GM12865 (cell line): ENCODE measurements at regions not wholly inside any gene's neighbourhood (a gene's known extent, or its start where the extent isn't known, plus 50 kb on each side); places are given as distances from the start of the nearest gene placed in this dataset.

Experiments
- DNase-seq: peaks from one replicate; pipeline ENCODE4 v3.0.0; 2010; ENCODE audit warnings: low read depth
- H3K4me3 ChIP-seq: 2 replicates; pipeline ENCODE4 v1.5.1; 2011; ENCODE audit warnings: mild to moderate bottlenecking, low read depth, low read length, control low read depth
- TF ChIP-seq, protein P1 (sequence below): IDR thresholded peaks from 2 replicates; pipeline ENCODE4 v1.5.1; 2011; ENCODE audit warnings: low read length, control low read depth, low read depth, inconsistent platforms; ENCODE audit not compliant: insufficient read depth; ENCODE audit errors: missing control alignments

DNA sequence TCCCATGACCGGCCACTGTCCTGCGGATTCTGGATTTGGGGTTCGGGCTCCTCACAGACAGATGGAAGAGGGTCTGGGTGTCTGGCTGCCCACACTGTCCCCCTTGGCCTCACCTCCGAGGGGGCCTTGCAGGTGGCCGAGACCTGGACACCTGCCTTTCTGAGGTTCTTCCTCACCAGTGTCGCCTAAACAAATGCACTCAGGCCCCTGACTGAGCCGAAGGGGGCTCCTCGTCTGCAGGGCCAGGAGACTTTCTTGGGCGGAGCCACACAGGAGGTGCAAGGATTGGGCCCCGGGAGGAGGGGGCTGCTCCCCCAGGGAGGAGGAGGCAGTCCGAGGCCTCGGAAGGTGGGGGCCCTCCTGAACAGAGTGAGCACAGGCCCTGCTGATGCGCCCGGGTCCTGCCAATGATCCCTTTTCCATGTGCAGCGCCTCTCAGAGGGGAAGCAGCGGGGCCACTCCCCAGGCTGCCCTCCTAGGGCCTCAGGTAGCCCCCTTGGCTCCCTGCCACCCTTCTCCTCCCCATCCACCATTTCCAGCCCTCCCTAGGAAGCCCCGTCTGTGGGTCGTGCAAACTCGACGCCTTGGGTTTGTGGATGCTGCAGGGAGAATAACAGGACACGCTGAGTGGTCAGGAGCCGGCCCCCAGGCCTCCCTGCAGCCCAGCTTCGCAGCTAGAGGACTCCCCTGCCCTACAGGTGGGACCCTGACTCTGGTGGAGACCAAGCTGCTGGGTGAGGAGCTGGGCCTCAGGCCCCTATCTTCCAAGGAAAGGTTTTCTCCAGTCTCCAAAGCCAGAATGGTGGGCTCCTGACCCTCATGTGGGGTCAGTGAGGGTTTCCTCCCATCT lies 63.4 kb upstream of the ZNF469 start:
- no peak for DNase-seq
- TF ChIP-seq, protein P1, sequence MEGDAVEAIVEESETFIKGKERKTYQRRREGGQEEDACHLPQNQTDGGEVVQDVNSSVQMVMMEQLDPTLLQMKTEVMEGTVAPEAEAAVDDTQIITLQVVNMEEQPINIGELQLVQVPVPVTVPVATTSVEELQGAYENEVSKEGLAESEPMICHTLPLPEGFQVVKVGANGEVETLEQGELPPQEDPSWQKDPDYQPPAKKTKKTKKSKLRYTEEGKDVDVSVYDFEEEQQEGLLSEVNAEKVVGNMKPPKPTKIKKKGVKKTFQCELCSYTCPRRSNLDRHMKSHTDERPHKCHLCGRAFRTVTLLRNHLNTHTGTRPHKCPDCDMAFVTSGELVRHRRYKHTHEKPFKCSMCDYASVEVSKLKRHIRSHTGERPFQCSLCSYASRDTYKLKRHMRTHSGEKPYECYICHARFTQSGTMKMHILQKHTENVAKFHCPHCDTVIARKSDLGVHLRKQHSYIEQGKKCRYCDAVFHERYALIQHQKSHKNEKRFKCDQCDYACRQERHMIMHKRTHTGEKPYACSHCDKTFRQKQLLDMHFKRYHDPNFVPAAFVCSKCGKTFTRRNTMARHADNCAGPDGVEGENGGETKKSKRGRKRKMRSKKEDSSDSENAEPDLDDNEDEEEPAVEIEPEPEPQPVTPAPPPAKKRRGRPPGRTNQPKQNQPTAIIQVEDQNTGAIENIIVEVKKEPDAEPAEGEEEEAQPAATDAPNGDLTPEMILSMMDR = no peak
- H3K4me3 ChIP-seq = no peak overlapping the region

DNA sequence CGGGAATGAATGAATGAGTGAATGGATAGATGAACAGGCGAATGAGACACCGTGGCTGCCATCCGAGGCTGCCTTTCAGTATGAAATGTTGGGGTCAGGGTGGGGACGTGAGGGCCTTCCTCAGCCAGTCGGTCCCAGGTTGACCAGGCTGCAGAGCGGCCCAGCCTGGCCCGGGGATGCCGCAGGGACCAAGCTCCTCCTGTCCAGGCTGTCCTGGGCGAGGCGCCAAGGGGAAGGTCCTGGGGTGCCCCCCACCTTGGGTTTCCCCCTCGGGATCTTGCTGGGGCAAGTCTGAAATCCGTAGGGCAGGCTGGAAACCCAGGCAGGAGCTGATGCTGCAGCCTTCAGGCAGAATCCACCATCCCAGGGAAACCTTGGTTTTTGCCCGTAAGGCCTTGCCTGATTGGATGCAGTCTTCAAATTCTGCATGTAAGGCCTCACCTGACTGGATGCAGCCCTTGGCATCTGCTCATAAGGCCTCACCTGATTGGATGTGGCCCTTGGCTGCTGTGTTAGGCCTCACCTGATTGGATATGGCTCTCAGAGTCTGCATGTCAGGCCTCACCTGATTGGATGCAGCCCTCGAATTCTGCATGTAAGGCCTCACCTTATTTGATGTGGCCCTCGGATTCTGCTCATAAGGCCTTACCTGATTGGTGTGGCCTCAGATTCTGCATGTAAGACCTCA lies 61.7 kb upstream of the ZNF469 start:
- TF ChIP-seq, protein P1 = no peak
- no peak overlapping the region for H3K4me3 ChIP-seq
- DNase-seq = peak; percentile 24

DNA sequence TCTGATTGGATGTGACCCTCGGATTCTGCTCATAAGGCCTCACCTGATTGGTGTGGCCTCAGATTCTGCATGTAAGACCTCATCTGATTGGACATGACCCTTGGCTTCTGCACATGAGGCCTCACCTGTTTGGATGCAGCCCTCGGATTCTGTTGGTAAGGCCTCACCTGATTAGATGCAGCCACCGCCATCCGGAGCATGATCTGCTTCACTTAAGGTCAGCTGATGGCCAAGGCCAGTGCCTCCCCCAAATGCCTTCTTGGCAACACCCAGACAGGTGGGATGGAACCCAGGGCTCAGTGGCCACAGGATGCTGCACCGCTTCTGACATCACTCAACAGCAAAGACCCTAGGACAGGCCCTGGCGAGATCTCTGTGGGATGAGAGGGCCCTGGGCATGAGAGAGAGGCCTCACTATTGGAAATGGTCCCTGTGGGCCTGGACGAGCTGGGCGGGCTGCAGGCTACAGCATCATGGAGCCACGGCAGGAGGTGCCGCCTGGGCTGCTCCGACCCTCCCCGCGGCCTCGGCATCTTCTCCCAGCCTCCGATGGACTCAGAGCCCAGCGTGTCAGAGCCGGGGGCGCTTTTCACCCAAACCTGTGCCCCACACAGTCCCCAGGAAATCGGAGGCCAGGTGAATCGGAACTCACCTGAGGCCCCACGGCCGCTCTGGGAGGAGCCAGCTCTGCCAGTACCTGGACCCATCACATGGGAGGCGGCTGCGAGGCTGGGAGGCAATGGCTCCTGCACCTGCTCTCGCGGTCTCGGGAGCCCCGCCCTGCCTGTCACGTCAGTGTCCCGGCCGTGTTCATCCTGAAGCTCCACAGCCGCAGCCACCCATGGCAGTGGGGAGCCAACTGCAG lies 60.9 kb upstream of the ZNF469 start:
- DNase-seq = no peak
- H3K4me3 ChIP-seq = no peak overlapping the region
- TF ChIP-seq, protein P1 = no peak

DNA sequence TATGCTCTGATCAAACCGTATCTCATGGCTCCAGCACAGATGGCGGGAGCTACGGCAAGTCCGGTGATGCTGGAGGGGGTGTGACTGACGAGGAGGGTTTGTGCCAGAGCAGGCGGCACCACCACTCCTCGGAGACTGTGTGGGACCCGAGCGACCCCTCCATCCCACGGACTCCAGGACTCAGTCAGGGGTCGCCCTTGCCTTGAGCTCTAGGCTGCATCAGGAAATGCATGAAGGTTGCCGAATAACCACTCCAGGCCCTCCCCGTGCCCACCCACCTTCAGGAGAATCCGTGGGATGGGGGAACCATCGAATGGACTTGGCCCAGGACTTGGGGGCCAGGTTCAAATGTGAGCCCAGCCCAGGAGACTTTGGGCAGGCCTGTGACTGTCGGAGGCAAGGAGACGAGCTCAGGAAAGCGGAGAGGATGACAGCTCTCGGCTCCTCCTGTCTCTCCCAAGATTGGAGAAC lies 60.2 kb upstream of the ZNF469 start:
- H3K4me3 ChIP-seq = no peak overlapping the region
- TF ChIP-seq, protein P1 = no peak
- no peak for DNase-seq

DNA sequence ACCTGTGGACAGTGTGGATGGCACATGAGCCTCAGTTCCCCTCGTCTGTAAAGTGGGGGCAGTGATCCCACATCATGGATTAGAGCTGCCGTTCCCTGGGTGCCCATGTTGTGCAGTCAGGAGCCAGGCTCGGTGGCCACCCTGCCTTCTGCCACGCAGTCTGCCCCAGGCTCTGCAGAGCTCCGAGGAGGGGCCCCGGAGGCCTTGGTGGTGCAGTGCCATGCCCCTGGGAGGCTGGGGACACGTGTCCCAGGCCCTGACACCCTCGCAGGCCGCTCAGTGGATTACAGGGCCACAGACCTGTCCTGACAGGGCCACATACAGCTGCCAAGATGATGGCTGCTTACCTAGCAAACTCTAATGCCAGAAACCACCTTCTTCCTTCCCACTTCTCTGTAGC lies 59.7 kb upstream of the ZNF469 start:
- TF ChIP-seq, protein P1 = no peak
- no peak for DNase-seq

DNA sequence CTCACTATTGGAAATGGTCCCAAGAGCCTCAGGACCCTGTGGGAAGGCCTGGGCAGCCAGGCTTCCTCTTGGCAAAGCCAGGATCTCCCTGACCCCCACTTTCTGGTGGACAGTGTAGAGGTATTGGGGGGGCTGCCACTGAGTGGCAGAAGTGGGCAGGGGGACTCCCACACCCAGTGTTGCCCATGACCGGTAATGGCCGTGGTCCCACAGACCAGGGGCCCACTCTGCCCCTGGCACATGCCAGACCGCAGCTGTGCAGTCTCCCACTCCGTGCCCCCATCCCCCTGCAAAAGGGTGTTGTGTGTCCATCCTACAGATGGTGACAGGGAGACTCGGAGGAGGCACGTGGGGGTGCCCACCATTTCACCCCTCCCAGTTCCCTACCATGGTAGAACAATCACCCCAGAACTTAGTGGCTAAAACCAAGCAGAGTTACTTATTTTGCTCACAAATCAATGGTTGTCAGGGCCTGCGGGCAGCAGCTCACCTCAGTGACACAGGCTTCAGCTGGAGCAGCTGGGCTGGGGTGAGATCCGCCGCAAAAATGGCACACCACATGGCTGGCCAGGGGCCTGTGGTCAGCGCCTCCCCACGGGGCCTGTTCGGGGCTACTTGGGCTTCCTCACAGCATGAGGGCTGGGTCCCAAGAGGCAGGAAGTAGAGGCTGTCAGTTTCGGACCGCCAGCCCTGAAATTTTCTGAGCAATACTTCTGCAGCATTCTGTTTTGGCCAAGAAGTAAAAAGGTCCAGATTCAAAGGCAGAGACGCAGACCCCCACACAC lies 59.0 kb upstream of the ZNF469 start:
- TF ChIP-seq, protein P1 = no peak
- DNase-seq = no peak
- no peak overlapping the region for H3K4me3 ChIP-seq

More for the DNA sequence above, 59.7 kb upstream of the ZNF469 start:
- H3K4me3 ChIP-seq = no peak overlapping the region
